ENCODE measurements at regions not wholly inside any gene's neighbourhood (a gene's known extent, or its start where the extent isn't known, plus 50 kb on each side); places are given as distances from the start of the nearest gene placed in this dataset.
"Not testable (repeated sequence)": the region's sequence is repeated elsewhere in the genome, so short reads cannot be mapped to it uniquely, and the experiment has no call there.

GRCh38 chr14:71616013-71616412, 316.2 kb upstream of the RGS6 start:
- no peak for DNase-seq

- DNase-seq, result no peak
Measured at GRCh38 chr14:71618047-71618446, 314.2 kb upstream of the RGS6 start.

- no peak for DNase-seq
Measured at GRCh38 chr14:71618716-71619115, 313.5 kb upstream of the RGS6 start.

DNA sequence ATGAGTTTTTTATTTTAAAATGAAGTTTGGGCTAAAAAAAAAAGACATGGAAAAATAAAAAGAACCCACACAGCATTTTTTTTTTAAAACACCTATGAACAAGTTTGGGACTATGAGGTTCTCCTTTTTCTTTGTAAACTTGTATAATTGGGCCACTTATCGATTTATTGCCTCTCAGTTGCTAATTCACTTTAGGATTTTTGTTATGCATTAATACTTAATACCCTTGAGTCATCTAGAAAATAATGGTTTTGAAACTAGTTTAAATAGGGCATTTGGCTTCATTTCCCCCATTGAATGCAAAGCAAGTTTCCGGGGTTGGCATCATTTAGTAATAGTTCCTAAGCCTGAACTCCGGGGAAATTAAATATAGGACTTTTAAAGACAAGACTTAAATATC, 312.8 kb upstream of the RGS6 start:
- DNase-seq, result no peak

GRCh38 chr14:71620401-71620800, 311.8 kb upstream of the RGS6 start:
- no peak for DNase-seq

GRCh38 chr14:71621276-71621675, 311.0 kb upstream of the RGS6 start:
- no peak for DNase-seq

DNA sequence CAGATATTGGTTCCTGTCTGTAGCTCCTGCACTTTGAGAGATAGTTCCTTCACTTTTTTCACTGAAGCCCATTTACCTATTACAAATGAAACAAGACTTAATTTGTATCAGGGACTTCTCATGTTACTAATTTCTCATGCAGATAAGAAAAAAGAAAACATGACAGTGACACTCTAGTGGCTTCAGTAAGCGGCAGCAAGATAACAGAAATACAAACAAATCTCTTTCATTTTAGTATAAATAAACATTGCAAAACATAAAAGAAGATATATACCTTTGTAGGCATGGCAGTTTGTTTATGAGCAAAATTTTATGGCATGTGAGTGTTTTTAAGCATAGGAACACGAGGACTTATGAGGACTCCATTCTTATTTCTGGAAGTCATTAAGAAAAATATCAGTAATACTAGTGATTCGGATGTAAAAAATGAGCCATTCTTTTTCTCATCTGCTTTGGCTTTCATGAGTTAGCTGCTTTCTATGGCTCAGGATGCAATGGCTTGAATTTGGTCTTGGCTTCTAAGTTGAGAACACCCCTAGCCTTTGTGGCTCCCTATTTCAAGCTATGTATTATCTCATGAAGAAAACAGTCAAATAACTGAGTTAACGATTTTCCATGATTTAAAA, 310.1 kb upstream of the RGS6 start:
- no peak for DNase-seq

- DNase-seq, result no peak
Measured at GRCh38 chr14:71623939-71624338, 308.3 kb upstream of the RGS6 start.

DNA sequence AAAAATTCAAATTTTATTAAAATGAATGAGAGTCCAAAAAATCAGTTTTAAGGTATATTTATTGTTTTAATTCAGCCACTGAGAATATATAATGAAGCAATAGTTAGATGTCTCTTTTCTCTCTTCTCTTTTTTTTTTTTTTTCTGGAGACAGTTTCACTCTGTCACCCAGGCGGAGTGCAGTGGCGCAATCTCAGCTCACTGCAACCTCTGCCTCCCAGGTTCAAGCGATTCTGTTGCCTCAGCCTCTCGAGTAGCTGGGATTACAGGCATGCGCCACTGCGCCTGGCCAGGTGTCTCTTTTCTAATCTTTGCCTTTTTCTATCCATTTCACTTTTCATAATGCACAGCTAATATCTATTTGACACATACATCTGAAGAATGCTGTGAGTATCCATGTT, 307.1 kb upstream of the RGS6 start:
- no peak for DNase-seq

GRCh38 chr14:71625891-71626701, 306.1 kb upstream of the RGS6 start:
- no peak for DNase-seq

DNA sequence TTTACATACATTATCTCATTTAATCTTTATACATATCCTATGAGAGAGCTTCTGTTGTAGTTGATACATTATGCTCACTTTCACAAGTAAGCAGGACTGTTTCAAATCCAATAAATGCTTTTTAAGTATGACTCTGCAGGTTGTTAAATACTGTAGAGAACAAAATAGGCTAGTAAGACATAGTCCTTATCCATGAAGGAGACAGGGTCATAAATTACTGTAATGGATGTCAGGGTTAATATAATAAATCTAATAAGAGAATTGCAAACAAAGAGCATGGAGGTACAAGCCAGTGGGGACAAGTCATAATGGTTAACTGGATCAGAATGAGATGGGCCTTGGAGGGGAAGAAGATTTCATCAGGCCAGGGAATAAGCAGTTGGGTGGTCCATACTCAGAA, 303.8 kb upstream of the RGS6 start:
- no peak for DNase-seq

GRCh38 chr14:71629250-71629649, 303.0 kb upstream of the RGS6 start:
- DNase-seq, result no peak

- no peak for DNase-seq
Measured at GRCh38 chr14:71629765-71630492, 302.3 kb upstream of the RGS6 start.

- not testable (repeated sequence) for DNase-seq
Measured at GRCh38 chr14:71631030-71631429, 301.2 kb upstream of the RGS6 start.

DNA sequence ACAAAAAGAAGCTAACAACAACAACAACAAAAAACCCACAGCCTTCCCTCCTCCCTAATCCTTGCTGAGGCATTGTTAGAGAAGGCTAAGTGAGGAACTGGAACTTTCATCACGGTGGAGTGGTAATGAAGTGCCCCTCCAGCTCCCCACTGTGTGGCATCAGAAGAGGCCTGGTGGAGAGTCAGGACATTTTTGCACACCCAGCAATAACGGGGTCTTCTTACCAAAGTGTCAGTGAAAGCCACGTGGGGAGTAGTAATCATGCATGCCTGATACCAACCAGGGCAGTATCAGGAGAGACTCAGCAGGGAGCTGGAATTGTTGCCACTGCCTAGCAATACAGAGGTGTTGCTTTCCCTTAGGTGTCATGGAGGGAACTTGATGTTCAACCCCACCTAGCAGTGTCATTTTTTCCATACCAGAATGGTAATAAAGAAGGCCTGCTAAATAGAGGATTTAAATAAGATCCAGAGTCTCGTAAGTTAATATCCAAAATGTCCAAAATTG, 299.7 kb upstream of the RGS6 start:
- no peak for DNase-seq

GRCh38 chr14:71636076-71636475, 296.2 kb upstream of the RGS6 start:
- DNase-seq, result no peak

DNA sequence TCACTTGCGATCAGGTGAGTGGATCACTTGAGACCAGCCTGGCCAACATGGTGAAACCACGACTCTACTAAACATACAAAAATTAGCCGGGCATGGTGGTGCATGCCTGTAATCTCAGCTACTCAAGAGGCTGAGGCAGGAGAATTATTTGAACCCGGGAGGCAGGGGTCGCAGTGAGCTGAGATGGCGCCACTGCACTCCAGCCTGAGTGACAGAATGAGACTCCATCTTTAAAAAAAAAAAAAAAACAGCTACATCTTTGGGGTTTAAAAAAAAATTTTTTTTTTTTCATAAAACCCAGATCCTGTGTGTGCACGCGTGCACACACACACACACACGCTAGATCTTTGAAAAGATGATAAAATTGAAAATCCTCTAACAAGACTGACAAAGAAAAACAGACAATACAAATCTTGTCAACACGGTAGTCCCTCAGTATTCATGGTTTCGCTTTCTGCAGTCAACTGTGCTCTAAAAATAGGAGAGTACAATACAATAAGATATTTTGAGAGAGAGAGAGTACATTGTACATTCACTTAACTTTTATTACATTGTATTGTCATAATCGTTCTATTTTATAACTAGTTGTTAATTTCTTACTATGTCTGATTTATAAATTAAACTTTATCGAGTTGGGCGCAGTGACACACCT, 295.3 kb upstream of the RGS6 start:
- no peak for DNase-seq

- DNase-seq, result no peak
Measured at GRCh38 chr14:71638523-71639196, 293.6 kb upstream of the RGS6 start.

GRCh38 chr14:71642715-71643114, 289.5 kb upstream of the RGS6 start:
- DNase-seq, result no peak

- DNase-seq, result no peak
Measured at GRCh38 chr14:71645656-71646055, 286.6 kb upstream of the RGS6 start.

- DNase-seq, result no peak
Measured at GRCh38 chr14:71646518-71646917, 285.7 kb upstream of the RGS6 start.

GRCh38 chr14:71647086-71647784, 285.0 kb upstream of the RGS6 start:
- DNase-seq, result no peak

Data from SHP77 (cell line).